IMR-90 (cell line): ENCODE measurements at regions not wholly inside any gene's neighbourhood (a gene's known extent, or its start where the extent isn't known, plus 50 kb on each side); places are given as distances from the start of the nearest gene placed in this dataset.

Experiments
- ATAC-seq: fragments of 200-7000 bp; cut with Tn5 transposase; 2 replicates; pipeline ENCODE4 v1.9.1; 2020; ENCODE audit warnings: low read depth, mild to moderate bottlenecking, moderate library complexity
- BruUV-seq: library from RNA; stranded (reverse); fragments of 400-500 nt; replicated peaks from 2 replicates; lab custom pipeline; 2021; lab: Mats Ljungman, UMichigan
- CTCF ChIA-PET: fragments of 300-600 bp; formaldehyde crosslinking; extraction: SDS; loops from one replicate; lab custom pipeline; 2021; ENCODE audit warnings: antibody characterized with exemption; lab: Yijun Ruan, JAX
- POLR2A ChIA-PET: fragments of 300-600 bp; sonication (Branson Sonifier 250); formaldehyde crosslinking; loops from one replicate; lab custom pipeline; 2022; ENCODE audit warnings: antibody characterized with exemption; ENCODE audit not compliant: unreplicated experiment; lab: Charles Lee
- DNase-seq: peaks from one replicate; pipeline ENCODE4 v3.0.0; 2013
- H2AFZ ChIP-seq: replicated peaks from 2 replicates; pipeline ENCODE3; 2013; ENCODE audit warnings: low read length, mild to moderate bottlenecking; ENCODE audit not compliant: poor library complexity
- H2AK5ac ChIP-seq: 2 replicates; pipeline ENCODE4 v1.6.1; 2013; ENCODE audit warnings: low read depth, low read length, inconsistent platforms
- H2AK9ac ChIP-seq: replicated peaks from 2 replicates; pipeline ENCODE3; 2013; ENCODE audit warnings: mild to moderate bottlenecking, low read depth, low read length, moderate library complexity; ENCODE audit not compliant: poor library complexity
- H2BK120ac ChIP-seq: 2 replicates; pipeline ENCODE4 v1.6.1; 2013; ENCODE audit warnings: low read depth, low read length, inconsistent platforms
- H2BK15ac ChIP-seq: 3 replicates; pipeline ENCODE4 v1.6.1; 2013; ENCODE audit warnings: low read depth, low read length, inconsistent platforms
- H2BK20ac ChIP-seq: 2 replicates; pipeline ENCODE4 v1.6.1; 2013; ENCODE audit warnings: low read depth, mild to moderate bottlenecking, inconsistent platforms, low read length, moderate library complexity
- H2BK5ac ChIP-seq: 2 replicates; pipeline ENCODE4 v1.6.1; 2013; ENCODE audit warnings: mild to moderate bottlenecking, low read depth, low read length, inconsistent platforms; ENCODE audit not compliant: poor library complexity, severe bottlenecking
- H3K14ac ChIP-seq: replicated peaks from 2 replicates; pipeline ENCODE4 v1.6.1; 2013; ENCODE audit warnings: low read depth, low read length, inconsistent platforms
- H3K18ac ChIP-seq: 2 replicates; pipeline ENCODE4 v1.6.1; 2013; ENCODE audit warnings: low read depth, low read length, control low read depth
- H3K23ac ChIP-seq: 2 replicates; pipeline ENCODE4 v1.6.1; 2013; ENCODE audit warnings: low read depth, low read length, inconsistent platforms
- H3K27ac ChIP-seq: 2 replicates; pipeline ENCODE4 v1.5.1; 2013; ENCODE audit warnings: mild to moderate bottlenecking, control low read depth, low read length; ENCODE audit not compliant: insufficient read depth
- H3K27me3 ChIP-seq: 2 replicates; pipeline ENCODE4 v1.6.1; 2013; ENCODE audit warnings: low read length; ENCODE audit not compliant: control insufficient read depth, insufficient read depth
- H3K36me3 ChIP-seq: 2 replicates; pipeline ENCODE4 v1.6.1; 2013; ENCODE audit warnings: low read length, mixed read lengths; ENCODE audit not compliant: control insufficient read depth, insufficient read depth
- H3K4ac ChIP-seq: 2 replicates; pipeline ENCODE4 v1.6.1; 2013; ENCODE audit warnings: low read depth, low read length, inconsistent platforms
- H3K4me1 ChIP-seq: 2 replicates; pipeline ENCODE4 v1.6.1; 2013; ENCODE audit warnings: low read length, mixed read lengths; ENCODE audit not compliant: control insufficient read depth, insufficient read depth
- H3K4me2 ChIP-seq: 2 replicates; pipeline ENCODE4 v1.6.1; 2013; ENCODE audit warnings: low read depth, mild to moderate bottlenecking, control low read depth, low read length, moderate library complexity
- H3K4me3 ChIP-seq: 2 replicates; pipeline ENCODE4 v1.5.1; 2013; ENCODE audit warnings: low read depth, mild to moderate bottlenecking, control low read depth, low read length, moderate library complexity; ENCODE audit not compliant: insufficient read depth
- H3K56ac ChIP-seq: 2 replicates; pipeline ENCODE4 v1.6.1; 2013; ENCODE audit warnings: low read length, inconsistent platforms; ENCODE audit not compliant: insufficient read depth; ENCODE audit errors: extremely low read depth
- H3K79me1 ChIP-seq, 2 experiments: 2 replicates each; pipeline ENCODE4 v1.6.1; 2013; ENCODE audit warnings: low read length in 2 of 2, inconsistent platforms in 1 of 2, low read depth in 1 of 2
- H3K9ac ChIP-seq: 2 replicates; pipeline ENCODE4 v1.6.1; 2013; ENCODE audit warnings: low read depth, low read length, control low read depth
- H3K9me1 ChIP-seq: 2 replicates; pipeline ENCODE4 v1.6.1; 2013; ENCODE audit warnings: low read length, inconsistent platforms; ENCODE audit not compliant: insufficient read depth
- H3K9me3 ChIP-seq: 2 replicates; pipeline ENCODE4 v1.6.1; 2013; ENCODE audit warnings: low read length; ENCODE audit not compliant: control insufficient read depth, insufficient read depth
- H4K20me1 ChIP-seq: 2 replicates; pipeline ENCODE4 v1.6.1; 2013; ENCODE audit warnings: low read length, inconsistent platforms; ENCODE audit not compliant: insufficient read depth
- H4K5ac ChIP-seq: 2 replicates; pipeline ENCODE4 v1.6.1; 2013; ENCODE audit warnings: mild to moderate bottlenecking, low read depth, low read length, control low read depth
- H4K8ac ChIP-seq, 2 experiments: 2 replicates each; pipeline ENCODE4 v1.6.1; 2013; ENCODE audit warnings: low read depth in 2 of 2, low read length in 2 of 2, control low read depth in 1 of 2, inconsistent platforms in 1 of 2
- H4K91ac ChIP-seq: 2 replicates; pipeline ENCODE4 v1.6.1; 2013; ENCODE audit warnings: low read depth, low read length, inconsistent platforms; ENCODE audit not compliant: insufficient read depth
- BHLHE40 ChIP-seq: fragments of 150-350 bp; IDR thresholded peaks from 2 replicates; pipeline ENCODE4 v1.6.1; 2016; ENCODE audit warnings: mild to moderate bottlenecking, low read depth, low read length
- CEBPB ChIP-seq: IDR thresholded peaks from 2 replicates; pipeline ENCODE4 v1.6.1; 2012; ENCODE audit warnings: low read depth, low read length, improper control_type of control experiment
- CHD1 ChIP-seq: IDR thresholded peaks from 2 replicates; pipeline ENCODE4 v1.6.1; 2012; ENCODE audit warnings: low read depth, low read length, improper control_type of control experiment
- ELK1 ChIP-seq: fragments of 150-350 bp; IDR thresholded peaks from 2 replicates; pipeline ENCODE4 v1.6.1; 2016; ENCODE audit warnings: low read depth, mild to moderate bottlenecking, low read length, moderate library complexity, borderline replicate concordance
- FOS ChIP-seq: fragments of 150-350 bp; IDR thresholded peaks from 2 replicates; pipeline ENCODE4 v1.6.1; 2016; ENCODE audit warnings: low read depth, low read length
- MAFK ChIP-seq: IDR thresholded peaks from 2 replicates; pipeline ENCODE4 v1.6.1; 2012; ENCODE audit warnings: low read depth, low read length, improper control_type of control experiment
- MAZ ChIP-seq: IDR thresholded peaks from 2 replicates; pipeline ENCODE4 v1.6.1; 2012; ENCODE audit warnings: low read depth, mild to moderate bottlenecking, low read length, improper control_type of control experiment, moderate library complexity, borderline replicate concordance
- MXI1 ChIP-seq: IDR thresholded peaks from 2 replicates; pipeline ENCODE4 v1.6.1; 2012; ENCODE audit warnings: low read depth, mild to moderate bottlenecking, low read length, moderate library complexity, borderline replicate concordance
- NFE2L2 ChIP-seq: fragments of 150-350 bp; IDR thresholded peaks from 2 replicates; pipeline ENCODE4 v1.6.1; 2016; ENCODE audit warnings: low read depth, mild to moderate bottlenecking, low read length
- POLR2A ChIP-seq: IDR thresholded peaks from 2 replicates; pipeline ENCODE4 v1.6.1; 2012; ENCODE audit warnings: mild to moderate bottlenecking, low read depth, low read length
- RAD21 ChIP-seq: IDR thresholded peaks from 2 replicates; pipeline ENCODE4 v1.6.1; 2012; ENCODE audit warnings: low read length, improper control_type of control experiment
- RCOR1 ChIP-seq: IDR thresholded peaks from 2 replicates; pipeline ENCODE4 v1.6.1; 2012; ENCODE audit warnings: mild to moderate bottlenecking, low read length, improper control_type of control experiment; ENCODE audit not compliant: insufficient replicate concordance
- RFX5 ChIP-seq: IDR thresholded peaks from 2 replicates; pipeline ENCODE4 v1.8.0; 2012; ENCODE audit warnings: low read depth, mild to moderate bottlenecking, low read length, moderate library complexity
- SMC3 ChIP-seq: fragments of 150-350 bp; IDR thresholded peaks from 2 replicates; pipeline ENCODE4 v1.6.1; 2016; ENCODE audit warnings: low read depth, mild to moderate bottlenecking, antibody characterized with exemption, low read length, moderate library complexity
- USF2 ChIP-seq: fragments of 150-350 bp; IDR thresholded peaks from 2 replicates; pipeline ENCODE4 v1.6.1; 2017; ENCODE audit warnings: mild to moderate bottlenecking, antibody characterized with exemption, low read length, low read depth
- WGBS, 2 experiments: methylation state at CpG; one replicate each; pipeline versions ENCODE4 v1.1.5 to v1.1.7; 2013; ENCODE audit warnings: missing lambda C conversion rate in 2 of 2; ENCODE audit not compliant: insufficient read length in 1 of 2; ENCODE audit errors: extremely low coverage in 2 of 2; 5-methylcytosine and 5-hydroxymethylcytosine counted together
- dilution Hi-C: fragments of 300-500 bp; cut with HindIII; formaldehyde crosslinking; loops from one replicate; pipeline ENCODE4 v1.14.3; 2018; ENCODE audit warnings: low sequenced_read_pairs; ENCODE audit not compliant: unreplicated experiment
- in situ Hi-C: fragments of 300-500 bp; cut with MboI; formaldehyde crosslinking; loops from 3 replicates; pipeline ENCODE4 v1.14.3; 2019; ENCODE audit warnings: low sequenced_read_pairs, inconsistent platforms, mixed read lengths
- intact Hi-C: fragments of 100-400 bp; cut with micrococcal nuclease; formaldehyde crosslinking; loops from 2 replicates; pipeline ENCODE4 v1.10.0; 2022
- TF ChIP-seq, protein P1 (sequence below): conservative IDR thresholded peaks from 2 replicates; pipeline ENCODE4 v1.5.1; 2012; ENCODE audit warnings: mild to moderate bottlenecking, low read depth, low read length, improper control_type of control experiment

DNA sequence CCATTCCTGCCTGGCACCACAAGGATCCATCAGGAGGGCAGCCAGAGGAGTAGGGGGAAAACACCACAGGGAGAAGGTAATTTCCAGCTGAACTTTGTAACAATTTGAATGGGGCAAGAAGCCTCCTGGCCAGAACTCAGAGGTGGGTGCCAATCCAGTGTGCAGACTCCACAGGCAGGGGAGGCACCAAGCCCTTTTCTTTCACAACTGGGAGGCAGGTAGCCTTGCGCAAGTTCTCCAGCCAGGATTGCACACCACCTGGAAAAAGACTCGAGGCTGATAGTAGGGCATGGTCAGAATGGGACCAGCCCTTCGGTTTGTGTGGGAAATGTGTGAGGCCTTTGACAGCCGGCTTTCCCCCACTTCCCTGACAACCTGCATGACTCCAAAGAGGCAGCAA is 161.9 kb upstream of the ARHGAP42 start:
- Histone ChIP-seq H3K18ac (no peak overlapping the region), H2AK9ac (no peak overlapping the region), H4K5ac (no peak overlapping the region), H3K4me1 (no peaks in the 10 kb centered on the region), H3K23ac (no peak overlapping the region), H3K36me3 (no peaks in the 10 kb centered on the region), H4K8ac (no peak overlapping the region), H3K9me1 (no peaks in the 10 kb centered on the region), H4K20me1 (no peaks in the 10 kb centered on the region), H2BK20ac (no peak overlapping the region), H3K4me3 (no peak overlapping the region), H3K14ac (no peak overlapping the region), H3K9me3 (peaks cover 4% of the 10 kb centered on the region; the same call in 1 of the 2 replicates), H3K79me1 (no peaks in the 10 kb centered on the region), H2BK5ac (no peak overlapping the region), H2BK15ac (no peak overlapping the region), H4K91ac (no peak overlapping the region), H3K56ac (no peak overlapping the region), H3K9ac (no peak overlapping the region), H3K4me2 (no peak overlapping the region), H2BK120ac (no peak overlapping the region), H2AFZ (no peak overlapping the region), H3K4ac (no peak overlapping the region), H2AK5ac (no peak overlapping the region), H3K27ac (no peak overlapping the region), H3K27me3 (no peaks in the 10 kb centered on the region)
- ChIA-PET CTCF (no interaction called here), POLR2A (no interaction called here)
- TF ChIP-seq RFX5 (no peak), RAD21 (no peak), FOS (no peak), MAFK (no peak), NFE2L2 (no peak), RCOR1 (no peak), CHD1 (no peak), USF2 (no peak), MAZ (no peak), SMC3 (no peak), BHLHE40 (no peak), ELK1 (no peak), MXI1 (no peak), POLR2A (no peak), CEBPB (no peak)
- TF ChIP-seq, protein P1, sequence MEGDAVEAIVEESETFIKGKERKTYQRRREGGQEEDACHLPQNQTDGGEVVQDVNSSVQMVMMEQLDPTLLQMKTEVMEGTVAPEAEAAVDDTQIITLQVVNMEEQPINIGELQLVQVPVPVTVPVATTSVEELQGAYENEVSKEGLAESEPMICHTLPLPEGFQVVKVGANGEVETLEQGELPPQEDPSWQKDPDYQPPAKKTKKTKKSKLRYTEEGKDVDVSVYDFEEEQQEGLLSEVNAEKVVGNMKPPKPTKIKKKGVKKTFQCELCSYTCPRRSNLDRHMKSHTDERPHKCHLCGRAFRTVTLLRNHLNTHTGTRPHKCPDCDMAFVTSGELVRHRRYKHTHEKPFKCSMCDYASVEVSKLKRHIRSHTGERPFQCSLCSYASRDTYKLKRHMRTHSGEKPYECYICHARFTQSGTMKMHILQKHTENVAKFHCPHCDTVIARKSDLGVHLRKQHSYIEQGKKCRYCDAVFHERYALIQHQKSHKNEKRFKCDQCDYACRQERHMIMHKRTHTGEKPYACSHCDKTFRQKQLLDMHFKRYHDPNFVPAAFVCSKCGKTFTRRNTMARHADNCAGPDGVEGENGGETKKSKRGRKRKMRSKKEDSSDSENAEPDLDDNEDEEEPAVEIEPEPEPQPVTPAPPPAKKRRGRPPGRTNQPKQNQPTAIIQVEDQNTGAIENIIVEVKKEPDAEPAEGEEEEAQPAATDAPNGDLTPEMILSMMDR, result no peak
- ATAC-seq (no peak), DNase-seq (no peak)
- intact Hi-C loops, result no loop called here
- WGBS, 2 experiments, result 60% methylated on average over 1 of the region's 4 CpGs; no CpG with 5 or more reads in 1 of the 2 experiments
- no TSS peak for BruUV-seq
- dilution Hi-C loops, result no loop called here
- in situ Hi-C loops, result no loop called here
